ENCODE measurements at regions not wholly inside any gene's neighbourhood (a gene's known extent, or its start where the extent isn't known, plus 50 kb on each side); places are given as distances from the start of the nearest gene placed in this dataset.
"Not testable (repeated sequence)": the region's sequence is repeated elsewhere in the genome, so short reads cannot be mapped to it uniquely, and the experiment has no call there.

DNA sequence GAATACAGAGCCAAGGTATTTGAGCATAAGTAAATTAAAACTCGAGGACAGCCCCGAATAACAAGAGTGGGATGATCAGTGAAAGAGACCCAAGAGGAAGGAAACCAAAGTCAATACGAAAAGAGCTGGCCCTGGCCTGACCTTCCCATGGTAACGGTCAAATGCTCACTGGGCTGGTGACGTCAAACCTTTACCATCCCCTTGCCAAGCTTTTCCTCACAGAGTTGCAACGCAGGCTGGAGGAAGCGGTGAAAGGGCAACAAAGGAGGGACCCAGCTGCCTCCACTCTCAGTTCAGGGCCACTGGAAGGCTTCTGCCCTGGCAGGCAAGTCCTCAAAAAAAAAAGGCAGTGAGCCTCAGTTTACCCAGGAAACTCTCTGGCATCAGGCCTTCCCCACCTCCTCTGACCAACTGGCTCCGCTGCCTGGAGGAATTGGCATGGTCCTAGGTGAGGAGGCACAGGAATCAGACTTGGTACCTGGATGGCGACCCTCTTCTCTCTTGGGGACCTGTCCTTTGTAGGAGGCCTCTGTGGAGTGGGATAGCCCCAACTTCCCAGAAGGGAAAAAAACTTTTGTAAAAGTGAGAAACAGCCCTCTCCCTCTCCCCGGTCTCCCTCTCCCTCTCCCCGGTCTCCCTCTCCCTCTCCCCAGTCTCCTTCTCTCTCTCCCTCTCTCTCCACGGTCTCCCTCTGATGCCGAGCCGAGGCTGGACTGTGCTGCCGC, 212.4 kb downstream of the ANAPC1 start:
- Histone ChIP-seq H3K4me3 (replicated peaks; ENCODE audit: insufficient read depth, low read length) (no peak overlapping the region), H3K27me3 (ENCODE audit: insufficient read depth, poor library complexity, severe bottlenecking) (no peaks in the 10 kb centered on the region), H3K27ac (replicated peaks) (no peak overlapping the region)
- TF ChIP-seq, protein P1, sequence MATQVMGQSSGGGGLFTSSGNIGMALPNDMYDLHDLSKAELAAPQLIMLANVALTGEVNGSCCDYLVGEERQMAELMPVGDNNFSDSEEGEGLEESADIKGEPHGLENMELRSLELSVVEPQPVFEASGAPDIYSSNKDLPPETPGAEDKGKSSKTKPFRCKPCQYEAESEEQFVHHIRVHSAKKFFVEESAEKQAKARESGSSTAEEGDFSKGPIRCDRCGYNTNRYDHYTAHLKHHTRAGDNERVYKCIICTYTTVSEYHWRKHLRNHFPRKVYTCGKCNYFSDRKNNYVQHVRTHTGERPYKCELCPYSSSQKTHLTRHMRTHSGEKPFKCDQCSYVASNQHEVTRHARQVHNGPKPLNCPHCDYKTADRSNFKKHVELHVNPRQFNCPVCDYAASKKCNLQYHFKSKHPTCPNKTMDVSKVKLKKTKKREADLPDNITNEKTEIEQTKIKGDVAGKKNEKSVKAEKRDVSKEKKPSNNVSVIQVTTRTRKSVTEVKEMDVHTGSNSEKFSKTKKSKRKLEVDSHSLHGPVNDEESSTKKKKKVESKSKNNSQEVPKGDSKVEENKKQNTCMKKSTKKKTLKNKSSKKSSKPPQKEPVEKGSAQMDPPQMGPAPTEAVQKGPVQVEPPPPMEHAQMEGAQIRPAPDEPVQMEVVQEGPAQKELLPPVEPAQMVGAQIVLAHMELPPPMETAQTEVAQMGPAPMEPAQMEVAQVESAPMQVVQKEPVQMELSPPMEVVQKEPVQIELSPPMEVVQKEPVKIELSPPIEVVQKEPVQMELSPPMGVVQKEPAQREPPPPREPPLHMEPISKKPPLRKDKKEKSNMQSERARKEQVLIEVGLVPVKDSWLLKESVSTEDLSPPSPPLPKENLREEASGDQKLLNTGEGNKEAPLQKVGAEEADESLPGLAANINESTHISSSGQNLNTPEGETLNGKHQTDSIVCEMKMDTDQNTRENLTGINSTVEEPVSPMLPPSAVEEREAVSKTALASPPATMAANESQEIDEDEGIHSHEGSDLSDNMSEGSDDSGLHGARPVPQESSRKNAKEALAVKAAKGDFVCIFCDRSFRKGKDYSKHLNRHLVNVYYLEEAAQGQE (IDR thresholded peaks at IDR 0.05; ENCODE audit: insufficient replicate concordance, low read depth): no peak
- TF ChIP-seq POLR2AphosphoS5 (IDR thresholded peaks at IDR 0.05; ENCODE audit: low read depth) (no peak), GABPA (IDR thresholded peaks at IDR 0.05; ENCODE audit: low read depth) (no peak), SPI1 (IDR thresholded peaks at IDR 0.05; ENCODE audit: borderline replicate concordance, low read depth) (no peak)
- TF ChIP-seq, protein P2, sequence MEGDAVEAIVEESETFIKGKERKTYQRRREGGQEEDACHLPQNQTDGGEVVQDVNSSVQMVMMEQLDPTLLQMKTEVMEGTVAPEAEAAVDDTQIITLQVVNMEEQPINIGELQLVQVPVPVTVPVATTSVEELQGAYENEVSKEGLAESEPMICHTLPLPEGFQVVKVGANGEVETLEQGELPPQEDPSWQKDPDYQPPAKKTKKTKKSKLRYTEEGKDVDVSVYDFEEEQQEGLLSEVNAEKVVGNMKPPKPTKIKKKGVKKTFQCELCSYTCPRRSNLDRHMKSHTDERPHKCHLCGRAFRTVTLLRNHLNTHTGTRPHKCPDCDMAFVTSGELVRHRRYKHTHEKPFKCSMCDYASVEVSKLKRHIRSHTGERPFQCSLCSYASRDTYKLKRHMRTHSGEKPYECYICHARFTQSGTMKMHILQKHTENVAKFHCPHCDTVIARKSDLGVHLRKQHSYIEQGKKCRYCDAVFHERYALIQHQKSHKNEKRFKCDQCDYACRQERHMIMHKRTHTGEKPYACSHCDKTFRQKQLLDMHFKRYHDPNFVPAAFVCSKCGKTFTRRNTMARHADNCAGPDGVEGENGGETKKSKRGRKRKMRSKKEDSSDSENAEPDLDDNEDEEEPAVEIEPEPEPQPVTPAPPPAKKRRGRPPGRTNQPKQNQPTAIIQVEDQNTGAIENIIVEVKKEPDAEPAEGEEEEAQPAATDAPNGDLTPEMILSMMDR (IDR thresholded peaks at IDR 0.05; ENCODE audit: insufficient read depth, low read length): no peak
- DNase-seq (ENCODE audit: low read depth in 1 of 2, low spot score in 1 of 2): no peak

DNA sequence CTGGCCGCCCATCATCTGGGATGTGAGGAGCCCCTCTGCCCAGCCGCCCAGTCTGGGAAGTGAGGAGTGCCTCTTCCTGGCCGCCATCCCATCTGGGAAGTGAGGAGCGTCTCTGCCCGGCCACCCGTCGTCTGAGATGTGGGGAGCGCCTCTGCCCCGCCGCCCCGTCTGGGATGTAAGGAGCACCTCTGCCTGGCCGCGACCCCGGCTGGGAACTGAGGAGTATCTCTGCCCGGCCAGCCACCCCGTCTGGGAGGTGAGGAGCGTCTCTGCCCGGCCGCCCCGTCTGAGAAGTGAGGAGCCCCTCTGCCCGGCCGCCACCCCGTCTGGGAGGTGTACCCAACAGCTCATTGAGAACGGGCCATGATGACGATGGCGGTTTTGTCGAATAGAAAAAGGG, 211.4 kb downstream of the ANAPC1 start:
- not testable (repeated sequence) for H3K27me3 ChIP-seq (ENCODE audit: insufficient read depth, poor library complexity, severe bottlenecking); H3K4me3 ChIP-seq (replicated peaks; ENCODE audit: insufficient read depth, low read length); H3K27ac ChIP-seq (replicated peaks); DNase-seq (ENCODE audit: low read depth in 1 of 2, low spot score in 1 of 2)

DNA sequence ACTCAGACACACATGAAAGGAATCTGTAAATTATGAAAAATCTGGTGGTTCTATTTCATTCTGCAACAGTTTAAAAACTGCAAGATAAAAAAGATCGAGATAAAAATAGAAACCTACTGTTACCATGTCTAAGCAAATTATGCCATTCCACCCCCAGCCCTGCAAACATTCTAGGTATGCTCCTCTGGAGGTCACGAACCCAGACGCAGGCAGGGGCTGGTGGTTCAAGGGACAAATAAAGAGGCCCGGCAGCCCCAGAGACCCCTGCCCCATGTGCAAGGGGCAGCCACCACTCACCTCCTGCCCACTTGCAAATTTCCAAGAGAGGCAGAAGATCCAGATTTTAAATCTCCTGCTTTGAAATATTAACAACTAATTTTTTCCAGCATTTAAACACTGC, 210.5 kb downstream of the ANAPC1 start:
- Histone ChIP-seq H3K27ac (replicated peaks) (no peak overlapping the region), H3K27me3 (ENCODE audit: insufficient read depth, poor library complexity, severe bottlenecking) (no peaks in the 10 kb centered on the region), H3K4me3 (replicated peaks; ENCODE audit: insufficient read depth, low read length) (no peak overlapping the region)
- TF ChIP-seq SPI1 (IDR thresholded peaks at IDR 0.05; ENCODE audit: borderline replicate concordance, low read depth): no peak
- TF ChIP-seq, protein P2 (IDR thresholded peaks at IDR 0.05; ENCODE audit: insufficient read depth, low read length): no peak
- no peak for TF ChIP-seq POLR2AphosphoS5 (IDR thresholded peaks at IDR 0.05; ENCODE audit: low read depth)
- TF ChIP-seq, protein P1 (IDR thresholded peaks at IDR 0.05; ENCODE audit: insufficient replicate concordance, low read depth): no peak
- TF ChIP-seq GABPA (IDR thresholded peaks at IDR 0.05; ENCODE audit: low read depth): no peak
- no peak for DNase-seq (ENCODE audit: low read depth in 1 of 2, low spot score in 1 of 2)

DNA sequence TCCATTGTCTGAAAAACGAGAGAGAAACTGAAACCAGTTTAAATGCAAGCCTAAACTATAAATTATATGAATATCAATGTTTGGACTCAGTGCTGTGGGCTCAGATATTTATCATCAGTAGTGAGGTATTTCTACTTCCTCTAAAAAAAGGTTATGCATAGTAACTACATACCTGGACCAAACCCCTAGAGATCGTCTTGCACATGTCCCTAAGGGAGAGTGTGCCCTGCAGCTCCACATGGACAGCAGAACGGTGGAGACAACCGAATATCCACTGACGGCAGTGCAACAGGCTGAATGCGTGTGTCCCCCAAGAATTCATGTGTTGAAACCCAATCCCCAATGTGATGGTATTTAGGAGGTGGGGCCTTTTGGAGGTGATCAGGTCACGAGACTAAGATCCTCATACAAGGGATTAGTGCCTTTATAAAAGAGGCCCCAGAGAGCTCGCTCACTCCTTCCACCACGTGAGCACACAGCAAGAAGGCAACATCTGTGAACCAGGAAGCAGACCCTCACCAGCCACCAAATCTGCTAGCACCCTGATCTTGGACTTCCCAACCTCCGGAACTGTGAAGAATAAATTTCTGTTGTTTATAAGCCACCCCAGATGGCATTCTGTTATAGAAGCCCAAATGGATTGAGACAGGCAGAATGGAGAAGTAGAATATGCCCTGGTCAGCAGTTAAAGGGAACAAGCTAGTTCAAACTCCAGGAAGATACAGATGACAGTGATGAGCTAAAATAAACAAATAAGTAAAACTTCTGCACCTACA, 208.4 kb downstream of the ANAPC1 start:
- no peak overlapping the region for H3K4me3 ChIP-seq (replicated peaks; ENCODE audit: insufficient read depth, low read length)
- no peak for DNase-seq (ENCODE audit: low read depth in 1 of 2, low spot score in 1 of 2)
- no peaks in the 10 kb centered on the region for H3K27me3 ChIP-seq (ENCODE audit: insufficient read depth, poor library complexity, severe bottlenecking)
- H3K27ac ChIP-seq (replicated peaks): no peak overlapping the region
- TF ChIP-seq, protein P2 (IDR thresholded peaks at IDR 0.05; ENCODE audit: insufficient read depth, low read length): no peak
- TF ChIP-seq SPI1 (IDR thresholded peaks at IDR 0.05; ENCODE audit: borderline replicate concordance, low read depth): peak; percentile 18; the same call in 1 of the 2 replicates
